Fibroblast of villous mesenchyme (primary cell): ENCODE measurements at regions not wholly inside any gene's neighbourhood (a gene's known extent, or its start where the extent isn't known, plus 50 kb on each side); places are given as distances from the start of the nearest gene placed in this dataset.
"Not testable (repeated sequence)": the region's sequence is repeated elsewhere in the genome, so short reads cannot be mapped to it uniquely, and the experiment has no call there.

ENCODE experiments used
- DNase-seq: peaks from one replicate; pipeline ENCODE4 v3.0.0-alpha.2; 2010; ENCODE audit warnings: low read depth
- H3K4me3 ChIP-seq: 2 replicates; pipeline ENCODE4 v1.5.1; 2011; ENCODE audit warnings: low read depth, mild to moderate bottlenecking, low read length
- CTCF ChIP-seq: IDR thresholded peaks from 2 replicates; pipeline ENCODE4 v1.5.1; 2012; ENCODE audit warnings: low read depth, mild to moderate bottlenecking, low read length; ENCODE audit not compliant: insufficient read depth

- no peak overlapping the region for H3K4me3 ChIP-seq
- TF ChIP-seq CTCF = no peak
- no peak for DNase-seq
These were observed 503.5 kb downstream of the EDEM1 start for GRCh38 chr3:5690904-5691532.

- no peak for TF ChIP-seq CTCF
- no peak overlapping the region for H3K4me3 ChIP-seq
- no peak for DNase-seq
These were observed 504.9 kb downstream of the EDEM1 start for GRCh38 chr3:5692446-5692845.

- TF ChIP-seq CTCF = no peak
- no peak for DNase-seq
- H3K4me3 ChIP-seq = no peak overlapping the region
These were observed 506.8 kb downstream of the EDEM1 start for GRCh38 chr3:5694266-5694665.

- H3K4me3 ChIP-seq = no peak overlapping the region
- TF ChIP-seq CTCF = no peak
- no peak for DNase-seq
These were observed 511.3 kb downstream of the EDEM1 start for GRCh38 chr3:5698851-5699250.

- no peak for TF ChIP-seq CTCF
- DNase-seq = no peak
- no peak overlapping the region for H3K4me3 ChIP-seq
These were observed 511.8 kb downstream of the EDEM1 start for GRCh38 chr3:5699313-5699712.

- H3K4me3 ChIP-seq = no peak overlapping the region
- no peak for TF ChIP-seq CTCF
- no peak for DNase-seq
These were observed 512.3 kb downstream of the EDEM1 start for GRCh38 chr3:5699811-5700210.

GRCh38 chr3:5701005-5701404, 513.5 kb downstream of the EDEM1 start:
- not testable (repeated sequence) for DNase-seq, H3K4me3 ChIP-seq
